CD14-positive monocyte (primary cell): ENCODE measurements at regions not wholly inside any gene's neighbourhood (a gene's known extent, or its start where the extent isn't known, plus 50 kb on each side); places are given as distances from the start of the nearest gene placed in this dataset.

Source experiments
- DNase-seq, 3 donors: peaks; one replicate each; pipeline ENCODE4 v3.0.0-alpha.2; 2011 to 2022
- H2AFZ ChIP-seq: 2 replicates; pipeline ENCODE4 v1.6.0; 2012; ENCODE audit warnings: mild to moderate bottlenecking, low read depth, low read length, inconsistent platforms; ENCODE audit not compliant: insufficient read depth, poor library complexity, severe bottlenecking
- H3K27ac ChIP-seq, 2 donors: 1 replicate in 1 of 2; 2 replicates in 1 of 2; pipeline ENCODE4 v1.5.1; 2012 to 2013; ENCODE audit warnings: low read length in 2 of 2, control low read depth in 1 of 2, inconsistent platforms in 1 of 2, low read depth in 1 of 2, mild to moderate bottlenecking in 1 of 2
- H3K27me3 ChIP-seq, 2 donors: one replicate each; pipeline versions ENCODE4 v1.6.0 to v1.6.1; 2011 to 2013; ENCODE audit warnings: low read length in 2 of 2; ENCODE audit not compliant: control insufficient read depth in 2 of 2, insufficient read depth in 2 of 2
- H3K36me3 ChIP-seq, 2 donors: replicated peaks in 1 of 2; 1 replicate in 1 of 2; 2 replicates in 1 of 2; pipeline versions ENCODE4 v1.5.1 to v1.6.1; 2012 to 2013; ENCODE audit warnings: low read length in 2 of 2, control low read depth in 1 of 2, inconsistent platforms in 1 of 2, mild to moderate bottlenecking in 1 of 2; ENCODE audit not compliant: insufficient read depth in 2 of 2, control insufficient read depth in 1 of 2
- H3K4me1 ChIP-seq, 2 donors: 1 replicate in 1 of 2; 2 replicates in 1 of 2; pipeline versions ENCODE4 v1.5.1 to v1.6.1; 2012 to 2013; ENCODE audit warnings: low read length in 2 of 2, control low read depth in 1 of 2, inconsistent platforms in 1 of 2, mild to moderate bottlenecking in 1 of 2, moderate library complexity in 1 of 2; ENCODE audit not compliant: insufficient read depth in 2 of 2, control insufficient read depth in 1 of 2
- H3K4me2 ChIP-seq: replicated peaks from 2 replicates; pipeline ENCODE3; 2012; ENCODE audit warnings: low read length, moderate library complexity, mild to moderate bottlenecking; ENCODE audit not compliant: poor library complexity, severe bottlenecking; ENCODE audit errors: extremely low read depth
- H3K4me3 ChIP-seq, 3 experiments: fragments of 200-600 bp in 1 of 3; sonication (generic) in 1 of 3; replicated peaks in 1 of 3; 1 replicate in 2 of 3; 2 replicates in 1 of 3; pipeline ENCODE4 v1.5.1; 2011 to 2013; ENCODE audit warnings: low read length in 3 of 3, mild to moderate bottlenecking in 3 of 3, control low read depth in 2 of 3, low read depth in 2 of 3, inconsistent platforms in 1 of 3, moderate library complexity in 1 of 3
- H3K79me2 ChIP-seq: 2 replicates; pipeline ENCODE4 v1.6.0; 2012; ENCODE audit warnings: mild to moderate bottlenecking, control low read depth, inconsistent platforms, low read length, moderate library complexity; ENCODE audit not compliant: insufficient read depth
- H3K9ac ChIP-seq: 2 replicates; pipeline ENCODE4 v1.6.0; 2017; ENCODE audit warnings: low read length, mild to moderate bottlenecking; ENCODE audit not compliant: insufficient read depth, poor library complexity, severe bottlenecking
- H3K9me3 ChIP-seq, 2 donors: replicated peaks in 1 of 2; 1 replicate in 1 of 2; 2 replicates in 1 of 2; pipeline versions ENCODE4 v1.5.1 to v1.6.1; 2012 to 2013; ENCODE audit warnings: low read length in 2 of 2, control low read depth in 1 of 2; ENCODE audit not compliant: control insufficient read depth in 1 of 2, insufficient read depth in 1 of 2
- H4K20me1 ChIP-seq: 2 replicates; pipeline ENCODE4 v1.6.0; 2012; ENCODE audit warnings: mild to moderate bottlenecking, low read length, control low read depth, moderate library complexity; ENCODE audit not compliant: insufficient read depth
- H3K27ac Mint-ChIP-seq, 7 donors: one replicate each; pipeline ENCODE4 v1.8.0; 2020; ENCODE audit warnings: mild to moderate bottlenecking in 7 of 7, mixed read lengths in 7 of 7, moderate library complexity in 6 of 7, inconsistent platforms in 2 of 7
- H3K27me3 Mint-ChIP-seq, 3 donors: one replicate each; pipeline ENCODE4 v1.8.0; 2021 to 2022; ENCODE audit warnings: low read depth in 3 of 3, mild to moderate bottlenecking in 3 of 3, mixed read lengths in 3 of 3, moderate library complexity in 3 of 3, inconsistent platforms in 1 of 3
- H3K36me3 Mint-ChIP-seq, 2 donors: one replicate each; pipeline ENCODE4 v1.8.0; 2020; ENCODE audit warnings: mixed read lengths in 2 of 2, inconsistent platforms in 1 of 2, mild to moderate bottlenecking in 1 of 2
- H3K4me1 Mint-ChIP-seq: one replicate; pipeline ENCODE4 v1.8.0; 2020; ENCODE audit warnings: mild to moderate bottlenecking, mixed read lengths
- H3K4me3 Mint-ChIP-seq, 2 donors: one replicate each; pipeline ENCODE4 v1.8.0; 2020; ENCODE audit warnings: mild to moderate bottlenecking in 2 of 2, mixed read lengths in 2 of 2, moderate library complexity in 1 of 2
- H3K9me3 Mint-ChIP-seq, 7 donors: one replicate each; pipeline ENCODE4 v1.8.0; 2020 to 2022; ENCODE audit warnings: mixed read lengths in 7 of 7, mild to moderate bottlenecking in 6 of 7, moderate library complexity in 6 of 7, inconsistent platforms in 2 of 7
- CTCF ChIP-seq: fragments of 200-600 bp; IDR thresholded peaks from one replicate; pipeline ENCODE4 v1.8.0; 2022; ENCODE audit warnings: antibody characterized with exemption, mild to moderate bottlenecking
- WGBS: methylation state at CpG from one replicate; pipeline ENCODE4 v1.1.5; 2013; ENCODE audit warnings: missing lambda C conversion rate; ENCODE audit not compliant: insufficient coverage; 5-methylcytosine and 5-hydroxymethylcytosine counted together
- intact Hi-C, 2 donors: fragments of 100-400 bp; cut with micrococcal nuclease; formaldehyde crosslinking; loops; one replicate each; pipeline versions ENCODE4 v1.15.0 to v1.15.1; 2023

- Histone ChIP-seq H3K4me2 (no peak overlapping the region), H3K9me3 (no peaks in the 10 kb centered on the region), H4K20me1 (no peaks in the 10 kb centered on the region), H3K79me2 (no peaks in the 10 kb centered on the region), H3K36me3 (no peaks in the 10 kb centered on the region), H3K4me3 (no peak overlapping the region), H3K4me1 (no peaks in the 10 kb centered on the region), H3K9ac (no peak overlapping the region), H3K27ac (no peak overlapping the region), H2AFZ (no peak overlapping the region), H3K27me3 (no peaks in the 10 kb centered on the region)
- Mint-ChIP-seq H3K27me3 (peaks cover 0 to 1% (median 0%) of the 10 kb centered on the region in 3 donors), H3K36me3 (no peaks in the 10 kb centered on the region), H3K4me3 (no peak overlapping the region), H3K4me1 (no peaks in the 10 kb centered on the region), H3K9me3 (peaks cover 0 to 2% (median 0%) of the 10 kb centered on the region in 7 donors), H3K27ac (no peak overlapping the region)
- intact Hi-C loops = no loop called here
- no peak for DNase-seq
- WGBS = no CpG with 5 or more reads among the region's 3 CpGs
- TF ChIP-seq CTCF = no peak
Measured at GRCh38 chr5:88957013-88957412, 74.0 kb upstream of the MEF2C start.

- Histone ChIP-seq H3K4me3 (no peak overlapping the region), H3K79me2 (no peaks in the 10 kb centered on the region), H3K4me2 (no peak overlapping the region), H3K27ac (no peak overlapping the region), H3K36me3 (no peaks in the 10 kb centered on the region), H3K9ac (no peak overlapping the region), H3K27me3 (no peaks in the 10 kb centered on the region), H3K4me1 (no peaks in the 10 kb centered on the region), H2AFZ (no peak overlapping the region), H4K20me1 (no peaks in the 10 kb centered on the region), H3K9me3 (no peaks in the 10 kb centered on the region)
- WGBS = no CpG with 5 or more reads among the region's 2 CpGs
- TF ChIP-seq CTCF = no peak
- Mint-ChIP-seq H3K4me3 (no peak overlapping the region), H3K27me3 (peaks cover 0 to 1% (median 0%) of the 10 kb centered on the region in 3 donors), H3K9me3 (no peaks in the 10 kb centered on the region), H3K4me1 (no peaks in the 10 kb centered on the region), H3K36me3 (no peaks in the 10 kb centered on the region), H3K27ac (no peak overlapping the region)
- DNase-seq = no peak
- intact Hi-C loops = no loop called here
Measured at GRCh38 chr5:88956416-88956815, 73.4 kb upstream of the MEF2C start.
